Astrocyte (in vitro differentiated cells and primary cell): ENCODE measurements at regions not wholly inside any gene's neighbourhood (a gene's known extent, or its start where the extent isn't known, plus 50 kb on each side); places are given as distances from the start of the nearest gene placed in this dataset.

Experiments
- EZH2 ChIP-seq: IDR thresholded peaks from 2 replicates; pipeline ENCODE4 v1.6.1; 2012; ENCODE audit warnings: mild to moderate bottlenecking, low read length, inconsistent platforms; ENCODE audit not compliant: insufficient read depth
- TF ChIP-seq, protein P1 (sequence below): IDR thresholded peaks from 2 replicates; pipeline ENCODE4 v1.5.1; 2011; ENCODE audit warnings: low read depth, mild to moderate bottlenecking, inconsistent platforms, low read length, moderate library complexity; ENCODE audit not compliant: insufficient read depth

- TF ChIP-seq, protein P1, sequence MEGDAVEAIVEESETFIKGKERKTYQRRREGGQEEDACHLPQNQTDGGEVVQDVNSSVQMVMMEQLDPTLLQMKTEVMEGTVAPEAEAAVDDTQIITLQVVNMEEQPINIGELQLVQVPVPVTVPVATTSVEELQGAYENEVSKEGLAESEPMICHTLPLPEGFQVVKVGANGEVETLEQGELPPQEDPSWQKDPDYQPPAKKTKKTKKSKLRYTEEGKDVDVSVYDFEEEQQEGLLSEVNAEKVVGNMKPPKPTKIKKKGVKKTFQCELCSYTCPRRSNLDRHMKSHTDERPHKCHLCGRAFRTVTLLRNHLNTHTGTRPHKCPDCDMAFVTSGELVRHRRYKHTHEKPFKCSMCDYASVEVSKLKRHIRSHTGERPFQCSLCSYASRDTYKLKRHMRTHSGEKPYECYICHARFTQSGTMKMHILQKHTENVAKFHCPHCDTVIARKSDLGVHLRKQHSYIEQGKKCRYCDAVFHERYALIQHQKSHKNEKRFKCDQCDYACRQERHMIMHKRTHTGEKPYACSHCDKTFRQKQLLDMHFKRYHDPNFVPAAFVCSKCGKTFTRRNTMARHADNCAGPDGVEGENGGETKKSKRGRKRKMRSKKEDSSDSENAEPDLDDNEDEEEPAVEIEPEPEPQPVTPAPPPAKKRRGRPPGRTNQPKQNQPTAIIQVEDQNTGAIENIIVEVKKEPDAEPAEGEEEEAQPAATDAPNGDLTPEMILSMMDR, result no peak
- no peak for TF ChIP-seq EZH2
Measured at GRCh38 chr9:129484352-129485000, 136.4 kb downstream of the C9orf50 start.
